Peyer's patch (tissue), 4 donors: ENCODE measurements at regions not wholly inside any gene's neighbourhood (a gene's known extent, or its start where the extent isn't known, plus 50 kb on each side); places are given as distances from the start of the nearest gene placed in this dataset.

Experiments
- POLR2A ChIP-seq, 2 donors: fragments of 450-650 bp; IDR thresholded peaks; one replicate each; pipeline ENCODE4 v1.5.1; 2017; ENCODE audit warnings: antibody characterized with exemption in 2 of 2, mild to moderate bottlenecking in 2 of 2, moderate library complexity in 2 of 2
- TF ChIP-seq, protein P1 (sequence below), 6 experiments: fragments of 450-650 bp in 4 of 6; fragments of 200-600 bp in 2 of 6; sonication (generic) in 1 of 6; IDR thresholded peaks; one replicate each; pipeline ENCODE4 v1.5.1; 2017 to 2019; ENCODE audit warnings: antibody characterized with exemption in 6 of 6, mild to moderate bottlenecking in 3 of 6, moderate library complexity in 1 of 6

DNA sequence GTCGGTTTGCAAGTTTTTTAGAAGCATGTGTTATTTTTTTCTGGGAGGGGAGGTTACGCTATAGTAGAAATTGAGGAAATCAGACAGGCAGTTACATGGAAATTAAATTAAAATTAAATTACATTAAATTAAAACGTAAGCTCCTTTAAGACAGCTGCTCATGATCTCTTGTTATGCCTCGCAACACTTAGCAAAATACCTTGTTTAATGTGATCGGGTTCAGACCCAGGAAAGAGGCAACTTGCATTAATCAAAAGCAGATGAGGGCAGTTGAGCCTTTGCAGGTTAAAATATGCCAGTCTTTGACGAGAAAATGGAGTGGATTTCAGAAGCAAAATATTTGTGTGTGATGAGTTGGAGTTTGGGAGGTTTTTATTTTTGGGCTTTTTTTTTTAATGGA, 651.8 kb downstream of the INHBA start:
- TF ChIP-seq, protein P1, sequence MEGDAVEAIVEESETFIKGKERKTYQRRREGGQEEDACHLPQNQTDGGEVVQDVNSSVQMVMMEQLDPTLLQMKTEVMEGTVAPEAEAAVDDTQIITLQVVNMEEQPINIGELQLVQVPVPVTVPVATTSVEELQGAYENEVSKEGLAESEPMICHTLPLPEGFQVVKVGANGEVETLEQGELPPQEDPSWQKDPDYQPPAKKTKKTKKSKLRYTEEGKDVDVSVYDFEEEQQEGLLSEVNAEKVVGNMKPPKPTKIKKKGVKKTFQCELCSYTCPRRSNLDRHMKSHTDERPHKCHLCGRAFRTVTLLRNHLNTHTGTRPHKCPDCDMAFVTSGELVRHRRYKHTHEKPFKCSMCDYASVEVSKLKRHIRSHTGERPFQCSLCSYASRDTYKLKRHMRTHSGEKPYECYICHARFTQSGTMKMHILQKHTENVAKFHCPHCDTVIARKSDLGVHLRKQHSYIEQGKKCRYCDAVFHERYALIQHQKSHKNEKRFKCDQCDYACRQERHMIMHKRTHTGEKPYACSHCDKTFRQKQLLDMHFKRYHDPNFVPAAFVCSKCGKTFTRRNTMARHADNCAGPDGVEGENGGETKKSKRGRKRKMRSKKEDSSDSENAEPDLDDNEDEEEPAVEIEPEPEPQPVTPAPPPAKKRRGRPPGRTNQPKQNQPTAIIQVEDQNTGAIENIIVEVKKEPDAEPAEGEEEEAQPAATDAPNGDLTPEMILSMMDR (IDR thresholded peaks at IDR 0.05), result no peak
- no peak for TF ChIP-seq POLR2A (IDR thresholded peaks at IDR 0.05)
